Right cardiac atrium (tissue), 5 donors: ENCODE measurements at regions not wholly inside any gene's neighbourhood (a gene's known extent, or its start where the extent isn't known, plus 50 kb on each side); places are given as distances from the start of the nearest gene placed in this dataset.
"Not testable (repeated sequence)": the region's sequence is repeated elsewhere in the genome, so short reads cannot be mapped to it uniquely, and the experiment has no call there.

Experiments
- ATAC-seq, 2 donors: fragments of 200-7000 bp; cut with Tn5 transposase; one replicate each; pipeline versions ENCODE4 v1.8.0 to v1.9.1; 2020; ENCODE audit warnings: moderate library complexity in 2 of 2, mild to moderate bottlenecking in 1 of 2
- DNase-seq, 3 donors: peaks; one replicate each; pipeline ENCODE4 v3.0.0-alpha.2; 2020
- H3K27ac ChIP-seq: one replicate; pipeline ENCODE4 v1.5.1; 2013; ENCODE audit warnings: mild to moderate bottlenecking, low read length, control low read depth, moderate library complexity
- H3K27me3 ChIP-seq: one replicate; pipeline ENCODE4 v1.6.1; 2013; ENCODE audit not compliant: control insufficient read depth, insufficient read depth
- H3K4me1 ChIP-seq: one replicate; pipeline ENCODE4 v1.6.1; 2013; ENCODE audit warnings: low read length; ENCODE audit not compliant: control insufficient read depth, insufficient read depth
- H3K4me3 ChIP-seq: one replicate; pipeline ENCODE4 v1.5.1; 2013; ENCODE audit warnings: low read length, control low read depth
- H3K9me3 ChIP-seq: one replicate; pipeline ENCODE4 v1.6.1; 2013; ENCODE audit warnings: low read length; ENCODE audit not compliant: control insufficient read depth
- WGBS: extraction: QIAGEN DNeasy Blood & Tissue Kit; methylation state at CpG from one replicate; pipeline ENCODE4 v1.1.7; 2013; 5-methylcytosine and 5-hydroxymethylcytosine counted together
- intact Hi-C, 4 donors: fragments of 100-400 bp; cut with DNase I; formaldehyde crosslinking; loops; one replicate each; pipeline versions ENCODE4 v1.11.0 to v1.14.0; 2022 to 2023
- donor health status: healthy with polysubstance abuse.
- donor health status: DM: no; HTN: yes; CAD: no.
- donor health status: DM: no; HTN: no; CAD: no.
- donor health status: DM: no; HTN: yes; CAD: no; lungs with severe emphysema.
- donor health status: DM: yes; HTN: yes; CAD: no.

DNA sequence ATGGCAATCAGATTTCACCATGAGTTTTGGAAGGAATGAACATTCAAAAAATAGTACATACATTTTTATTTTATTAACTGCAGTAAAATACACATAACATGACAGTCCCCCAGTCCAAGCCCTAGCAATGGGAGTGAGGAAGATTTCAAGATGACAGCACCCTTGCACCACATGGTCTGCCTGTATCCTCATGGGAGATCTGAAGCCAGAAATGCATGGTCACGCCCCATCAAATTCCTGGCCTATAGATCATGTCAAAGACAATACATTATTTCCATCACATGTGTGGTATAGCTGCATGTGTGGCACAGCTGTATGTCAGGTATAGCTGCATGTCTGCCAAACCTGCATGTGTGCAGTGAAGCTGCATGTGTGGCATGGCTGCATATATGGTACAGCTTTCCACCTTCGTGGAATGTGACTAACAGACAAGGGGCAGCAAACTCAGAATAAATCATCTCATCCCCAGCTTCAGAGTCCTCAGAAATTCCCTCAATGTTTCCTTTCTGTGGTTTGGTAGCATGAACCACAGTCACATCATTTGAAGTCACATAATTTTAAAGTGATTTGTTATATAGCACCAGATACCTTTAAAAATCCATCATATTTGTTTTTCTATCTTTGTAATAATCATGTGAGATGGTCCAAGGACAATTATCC lies 518.2 kb upstream of the SOX11 start:
- intact Hi-C loops = no loop called here

GRCh38 chr2:5175231-5175630 lies 517.0 kb upstream of the SOX11 start:
- intact Hi-C loops = no loop called here
- no peaks in the 10 kb centered on the region for H3K9me3 ChIP-seq
- H3K27ac ChIP-seq = no peak overlapping the region
- no peaks in the 10 kb centered on the region for H3K27me3 ChIP-seq
- no peaks in the 10 kb centered on the region for H3K4me1 ChIP-seq
- H3K4me3 ChIP-seq = no peak overlapping the region
- ATAC-seq (no peak), DNase-seq (no peak)

More for the DNA sequence above, 518.2 kb upstream of the SOX11 start:
- H3K27ac ChIP-seq = no peak overlapping the region
- ATAC-seq (no peak), DNase-seq (no peak)
- H3K4me1 ChIP-seq = no peaks in the 10 kb centered on the region
- H3K27me3 ChIP-seq = no peaks in the 10 kb centered on the region
- 86% methylated on average over 2 of the region's 2 CpGs for WGBS
- H3K9me3 ChIP-seq = no peaks in the 10 kb centered on the region
- no peak overlapping the region for H3K4me3 ChIP-seq

DNA sequence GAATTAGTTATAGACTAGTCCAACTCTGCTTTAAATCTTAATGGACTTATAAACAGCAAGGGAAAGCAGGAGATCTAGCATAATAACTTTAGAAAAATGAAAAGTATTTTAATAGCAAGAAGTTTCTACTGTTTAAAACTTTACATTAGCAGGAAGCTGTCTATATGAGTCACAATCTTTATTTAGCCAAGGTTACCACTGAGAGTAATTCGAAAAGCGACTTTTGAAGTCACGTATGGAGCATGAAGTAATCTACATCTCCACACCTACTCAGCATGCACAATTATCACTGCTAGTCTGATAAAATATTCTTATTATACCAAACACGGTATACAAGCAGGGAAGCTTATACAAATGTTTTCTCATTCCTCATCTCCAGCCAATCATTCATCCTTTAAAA lies 515.4 kb upstream of the SOX11 start:
- Histone ChIP-seq H3K4me1 (no peaks in the 10 kb centered on the region), H3K4me3 (no peak overlapping the region), H3K9me3 (no peaks in the 10 kb centered on the region), H3K27ac (no peak overlapping the region), H3K27me3 (no peaks in the 10 kb centered on the region)
- 33% methylated on average over 4 of the region's 4 CpGs for WGBS
- DNase-seq (no peak), ATAC-seq (no peak)
- intact Hi-C loops = no loop called here

GRCh38 chr2:5183031-5183430 lies 509.2 kb upstream of the SOX11 start:
- intact Hi-C loops = no loop called here
- no peak for ATAC-seq
- no peaks in the 10 kb centered on the region for H3K4me1 ChIP-seq
- 77% methylated on average over 5 of the region's 5 CpGs for WGBS
- H3K4me3 ChIP-seq = no peak overlapping the region
- H3K9me3 ChIP-seq = no peaks in the 10 kb centered on the region
- no peak overlapping the region for H3K27ac ChIP-seq
- no peaks in the 10 kb centered on the region for H3K27me3 ChIP-seq
- no peak for DNase-seq

GRCh38 chr2:5187283-5187682 lies 504.9 kb upstream of the SOX11 start:
- Histone ChIP-seq H3K4me3 (no peak overlapping the region), H3K9me3 (no peaks in the 10 kb centered on the region), H3K27ac (no peak overlapping the region), H3K4me1 (no peaks in the 10 kb centered on the region), H3K27me3 (no peaks in the 10 kb centered on the region)
- DNase-seq (no peak), ATAC-seq (no peak)
- intact Hi-C loops = no loop called here

DNA sequence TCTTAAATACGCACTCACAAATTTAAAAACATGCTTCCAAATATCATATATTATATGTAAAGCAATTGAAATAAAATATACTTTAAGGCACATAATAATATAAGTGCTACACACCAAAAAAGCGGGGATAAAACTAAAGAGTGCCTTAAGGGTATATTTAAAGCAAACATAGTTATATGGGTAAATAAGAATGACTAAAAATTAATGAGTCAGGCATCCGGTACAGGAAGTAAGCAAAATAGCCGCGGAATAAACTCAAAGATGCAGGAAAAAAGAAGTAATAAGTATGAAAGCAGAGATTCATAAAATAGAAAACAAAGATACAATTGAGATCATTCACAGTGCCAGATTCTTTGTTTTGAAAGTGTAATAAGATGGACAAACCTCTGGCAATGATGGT lies 503.5 kb upstream of the SOX11 start:
- WGBS = 70% methylated on average over 5 of the region's 5 CpGs
- Histone ChIP-seq H3K27me3 (no peaks in the 10 kb centered on the region), H3K9me3 (no peaks in the 10 kb centered on the region), H3K27ac (no peak overlapping the region), H3K4me1 (no peaks in the 10 kb centered on the region), H3K4me3 (no peak overlapping the region)
- intact Hi-C loops = no loop called here
- no peak for DNase-seq
- ATAC-seq = no peak

DNA sequence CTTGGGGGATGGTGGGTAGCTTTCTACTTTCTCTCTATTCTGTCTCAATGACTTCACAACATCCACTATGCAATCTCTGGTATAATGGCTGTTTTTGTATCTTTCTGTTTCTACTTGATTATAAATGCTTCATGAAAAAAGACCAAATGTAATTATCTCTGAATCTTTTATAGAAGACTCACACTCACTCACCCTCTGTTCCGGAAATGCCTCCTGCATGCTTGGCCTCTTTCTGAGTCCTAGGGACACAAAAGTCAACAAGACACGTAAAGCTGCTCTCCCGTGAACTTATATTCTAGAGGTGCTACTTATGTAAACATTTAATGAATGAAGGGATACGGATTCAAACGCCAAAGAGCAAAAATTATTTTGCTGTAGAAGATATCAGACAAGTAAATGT lies 502.2 kb upstream of the SOX11 start:
- no peaks in the 10 kb centered on the region for H3K27me3 ChIP-seq
- no peak overlapping the region for H3K27ac ChIP-seq
- intact Hi-C loops = no loop called here
- H3K4me3 ChIP-seq = no peak overlapping the region
- H3K9me3 ChIP-seq = no peaks in the 10 kb centered on the region
- 61% methylated on average over 5 of the region's 5 CpGs for WGBS
- DNase-seq = no peak
- no peaks in the 10 kb centered on the region for H3K4me1 ChIP-seq
- no peak for ATAC-seq

DNA sequence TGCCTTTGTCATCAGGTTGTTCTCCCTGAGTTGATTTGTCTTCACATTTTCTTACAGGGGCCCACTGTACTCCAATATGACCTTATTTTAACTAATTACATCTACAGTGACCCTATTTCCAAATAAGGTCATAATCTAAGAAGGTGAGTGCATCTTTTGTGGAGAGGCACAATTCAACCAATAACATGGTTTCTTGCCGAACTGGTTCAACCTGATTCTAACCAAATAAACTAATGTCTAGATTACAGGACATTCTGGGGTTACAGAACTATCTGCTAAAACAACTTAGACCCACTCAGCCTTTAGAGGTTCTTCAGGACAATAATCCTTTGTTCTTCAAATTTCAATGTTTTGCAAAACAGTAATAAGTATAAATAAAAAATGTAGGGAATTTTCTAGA lies 496.5 kb upstream of the SOX11 start:
- 82% methylated on average over 1 of the region's 1 CpG for WGBS
- DNase-seq = no peak
- intact Hi-C loops = no loop called here

DNA sequence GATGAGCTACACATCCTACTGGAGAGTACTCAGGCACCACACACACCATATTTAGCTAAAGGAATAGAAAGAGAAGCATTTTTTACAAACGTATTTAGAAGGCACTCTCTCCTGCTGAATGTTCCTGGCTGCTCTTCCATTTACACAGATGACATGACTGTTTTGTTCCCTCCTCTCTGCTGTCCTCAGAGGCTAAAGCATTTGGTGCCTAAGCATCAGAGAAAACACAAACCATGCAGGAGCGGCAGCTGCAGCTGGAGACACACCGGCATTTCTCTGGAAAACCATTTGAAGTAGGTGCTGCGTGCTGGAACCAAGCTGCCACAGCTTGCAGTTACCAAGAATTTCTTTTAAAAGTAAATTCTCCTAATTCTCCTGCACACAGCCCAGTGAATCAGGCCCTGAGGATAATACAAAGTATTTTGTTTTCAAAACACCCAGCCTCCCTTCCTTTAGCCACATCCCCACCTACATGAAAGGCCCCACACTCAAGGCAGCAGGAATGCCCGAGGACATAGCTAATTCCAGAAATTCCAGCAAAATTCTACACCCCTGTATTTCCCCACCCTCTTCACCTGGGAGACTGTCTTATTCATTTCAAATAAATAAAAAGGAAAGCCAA lies 488.9 kb upstream of the SOX11 start:
- Histone ChIP-seq H3K27me3 (no peaks in the 10 kb centered on the region), H3K4me3 (no peak overlapping the region), H3K9me3 (no peaks in the 10 kb centered on the region), H3K27ac (no peak overlapping the region), H3K4me1 (no peaks in the 10 kb centered on the region)
- ATAC-seq = no peak
- DNase-seq = no peak
- intact Hi-C loops = no loop called here
- 63% methylated on average over 5 of the region's 5 CpGs for WGBS

More for the DNA sequence above, 496.5 kb upstream of the SOX11 start:
- no peaks in the 10 kb centered on the region for H3K27me3 ChIP-seq
- H3K4me1 ChIP-seq = no peaks in the 10 kb centered on the region
- no peaks in the 10 kb centered on the region for H3K9me3 ChIP-seq
- H3K4me3 ChIP-seq = no peak overlapping the region
- H3K27ac ChIP-seq = no peak overlapping the region
- ATAC-seq = no peak

DNA sequence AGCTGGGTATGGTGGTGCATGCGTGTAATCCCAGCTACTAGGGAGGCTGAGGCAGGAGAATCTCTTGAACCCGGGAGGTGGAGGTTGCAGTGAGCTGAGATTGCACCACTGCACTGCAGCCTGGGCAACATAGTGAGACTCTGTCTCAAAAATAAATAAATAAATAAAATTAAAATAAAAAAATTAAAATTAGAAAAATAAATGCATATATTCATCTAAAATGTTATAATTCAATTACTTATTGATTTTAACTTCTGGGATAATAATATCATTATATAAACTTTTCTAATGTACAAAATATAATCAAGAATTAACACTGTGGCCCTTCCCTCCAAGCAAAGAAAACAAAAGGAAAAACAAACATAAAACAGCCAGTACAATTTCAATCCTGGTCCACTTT lies 485.4 kb upstream of the SOX11 start:
- H3K4me1 ChIP-seq, DNase-seq, H3K27ac ChIP-seq, ATAC-seq, H3K27me3 ChIP-seq, H3K4me3 ChIP-seq, intact Hi-C loops, H3K9me3 ChIP-seq: not testable (repeated sequence)
- 86% methylated on average over 2 of the region's 2 CpGs for WGBS

DNA sequence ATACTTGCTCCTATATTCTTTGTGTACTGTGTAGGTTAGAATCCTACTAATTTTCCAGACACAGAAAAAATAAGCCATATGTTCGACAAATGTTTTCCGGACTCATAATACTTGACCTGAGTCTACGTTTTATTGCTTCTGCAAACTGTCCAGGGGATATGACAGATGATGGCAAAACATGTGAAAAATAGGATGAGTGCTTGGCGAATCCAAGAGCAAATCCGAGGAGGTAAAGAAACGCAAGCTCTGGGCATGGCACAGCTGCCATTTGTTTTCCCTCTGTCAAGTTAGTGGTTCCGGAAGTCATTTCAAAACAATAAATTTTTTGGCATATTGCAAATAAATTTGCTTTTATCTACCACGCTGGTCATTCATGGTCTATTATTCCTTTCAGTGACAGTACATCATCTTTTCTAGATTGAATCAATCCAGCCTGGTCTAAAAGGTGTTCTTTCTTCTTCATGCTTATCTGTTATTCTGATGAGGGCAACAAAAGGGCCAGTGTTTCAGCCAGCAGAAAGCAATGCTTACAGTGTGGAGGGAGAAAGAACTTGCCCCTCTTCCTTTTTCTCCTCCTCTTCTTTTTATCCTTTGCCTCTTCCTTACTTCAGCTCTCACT lies 476.1 kb upstream of the SOX11 start:
- H3K27me3 ChIP-seq = no peaks in the 10 kb centered on the region
- H3K27ac ChIP-seq = no peak overlapping the region
- no peak overlapping the region for H3K4me3 ChIP-seq
- ATAC-seq (no peak), DNase-seq (no peak)
- intact Hi-C loops = no loop called here
- 82% methylated on average over 8 of the region's 8 CpGs for WGBS
- H3K9me3 ChIP-seq = no peaks in the 10 kb centered on the region
- no peaks in the 10 kb centered on the region for H3K4me1 ChIP-seq
